Esophagus muscularis mucosa (tissue), 4 donors: ENCODE measurements at regions not wholly inside any gene's neighbourhood (a gene's known extent, or its start where the extent isn't known, plus 50 kb on each side); places are given as distances from the start of the nearest gene placed in this dataset.

Source experiments
- EP300 ChIP-seq: sonication (generic); formaldehyde crosslinking; IDR thresholded peaks from one replicate; pipeline ENCODE4 v1.6.1; 2017; ENCODE audit warnings: antibody characterized with exemption
- POLR2A ChIP-seq: fragments of 450-650 bp; IDR thresholded peaks from one replicate; pipeline ENCODE4 v1.6.1; 2017; ENCODE audit warnings: antibody characterized with exemption, moderate library complexity, mild to moderate bottlenecking, low read depth
- POLR2AphosphoS5 ChIP-seq, 2 donors: sonication (generic); formaldehyde crosslinking; IDR thresholded peaks; one replicate each; pipeline ENCODE4 v1.6.1; 2017; ENCODE audit warnings: antibody characterized with exemption in 2 of 2
- TF ChIP-seq, protein P1 (sequence below), 3 experiments: fragments of 200-600 bp in 2 of 3; fragments of 450-650 bp in 1 of 3; sonication (generic) in 2 of 3; IDR thresholded peaks; one replicate each; pipeline ENCODE4 v1.5.1; 2017 to 2019; ENCODE audit warnings: antibody characterized with exemption in 3 of 3, mild to moderate bottlenecking in 2 of 3, moderate library complexity in 1 of 3

DNA sequence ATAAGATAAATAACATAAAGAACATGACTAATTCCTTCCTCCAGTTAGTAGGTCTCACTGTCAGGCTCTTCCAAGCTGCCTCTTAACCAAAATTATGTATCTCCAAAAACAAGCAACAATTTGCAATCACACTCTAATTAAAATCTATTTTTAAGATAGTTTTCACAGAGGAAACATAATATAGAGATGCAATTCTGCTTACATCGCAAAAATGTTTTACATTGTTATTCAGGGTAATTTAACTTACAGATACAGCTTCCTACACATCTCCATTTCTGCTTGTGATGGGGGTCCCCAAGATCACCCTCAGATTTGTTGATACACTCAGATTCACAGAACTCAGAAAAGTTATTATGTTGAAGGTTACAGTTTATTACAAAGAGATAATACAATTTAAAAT, 115.5 kb downstream of the DSC3 start:
- TF ChIP-seq POLR2A (no peak), POLR2AphosphoS5 (IDR thresholded peaks at IDR 0.05) (no peak), EP300 (no peak)
- TF ChIP-seq, protein P1, sequence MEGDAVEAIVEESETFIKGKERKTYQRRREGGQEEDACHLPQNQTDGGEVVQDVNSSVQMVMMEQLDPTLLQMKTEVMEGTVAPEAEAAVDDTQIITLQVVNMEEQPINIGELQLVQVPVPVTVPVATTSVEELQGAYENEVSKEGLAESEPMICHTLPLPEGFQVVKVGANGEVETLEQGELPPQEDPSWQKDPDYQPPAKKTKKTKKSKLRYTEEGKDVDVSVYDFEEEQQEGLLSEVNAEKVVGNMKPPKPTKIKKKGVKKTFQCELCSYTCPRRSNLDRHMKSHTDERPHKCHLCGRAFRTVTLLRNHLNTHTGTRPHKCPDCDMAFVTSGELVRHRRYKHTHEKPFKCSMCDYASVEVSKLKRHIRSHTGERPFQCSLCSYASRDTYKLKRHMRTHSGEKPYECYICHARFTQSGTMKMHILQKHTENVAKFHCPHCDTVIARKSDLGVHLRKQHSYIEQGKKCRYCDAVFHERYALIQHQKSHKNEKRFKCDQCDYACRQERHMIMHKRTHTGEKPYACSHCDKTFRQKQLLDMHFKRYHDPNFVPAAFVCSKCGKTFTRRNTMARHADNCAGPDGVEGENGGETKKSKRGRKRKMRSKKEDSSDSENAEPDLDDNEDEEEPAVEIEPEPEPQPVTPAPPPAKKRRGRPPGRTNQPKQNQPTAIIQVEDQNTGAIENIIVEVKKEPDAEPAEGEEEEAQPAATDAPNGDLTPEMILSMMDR (IDR thresholded peaks at IDR 0.05), result no peak
